GM18909 (cell line): ENCODE measurements at regions not wholly inside any gene's neighbourhood (a gene's known extent, or its start where the extent isn't known, plus 50 kb on each side); places are given as distances from the start of the nearest gene placed in this dataset.
A peak's percentile ranks its signal among the peaks of the same experiment; 100 is the strongest.
"Not testable (repeated sequence)": the region's sequence is repeated elsewhere in the genome, so short reads cannot be mapped to it uniquely, and the experiment has no call there.

Experiments
- ATAC-seq: cut with Tn5 transposase; IDR thresholded peaks from one replicate; pipeline ENCODE4 v1.9.1; 2021; ENCODE audit warnings: mild to moderate bottlenecking; ENCODE audit not compliant: unreplicated experiment, poor library complexity

DNA sequence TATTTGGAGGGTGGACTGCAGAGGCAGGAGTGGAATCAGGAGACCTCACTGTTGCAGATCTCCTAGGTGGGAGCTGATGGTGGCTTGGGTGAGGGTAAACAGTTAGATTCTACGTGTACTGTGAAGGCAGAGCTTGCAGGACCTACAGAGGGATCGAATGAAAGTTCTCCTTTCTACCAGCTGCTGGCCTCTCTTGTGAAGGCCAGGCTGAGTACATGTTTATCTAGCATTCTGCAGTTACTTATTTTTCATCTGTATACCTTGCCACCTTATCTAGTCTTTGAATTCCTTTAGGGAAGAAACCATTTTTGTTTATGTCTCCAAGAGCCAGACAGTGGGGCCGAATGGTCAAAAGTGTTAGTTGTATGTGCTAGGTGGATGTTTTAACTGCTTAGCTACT is 57.6 kb downstream of the PTTG1 start:
- no peak for ATAC-seq

DNA sequence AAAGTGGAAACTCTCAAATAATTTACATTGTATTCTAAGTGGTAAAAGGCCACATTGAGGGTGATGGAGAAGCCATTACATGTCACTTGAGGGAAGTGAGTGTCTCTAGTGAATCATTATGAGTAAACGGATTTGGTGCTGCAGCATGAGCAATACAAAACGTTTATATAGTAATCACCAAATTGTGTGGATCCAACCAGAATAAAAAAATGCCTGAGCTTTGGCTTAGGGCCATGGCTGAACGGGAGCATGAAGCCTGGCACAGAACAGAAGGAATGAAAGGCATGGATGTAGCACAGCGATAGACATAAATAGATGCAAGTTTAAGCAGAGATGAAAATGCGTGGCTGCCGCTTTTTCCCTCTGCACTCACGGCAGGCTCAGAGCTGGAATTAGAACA is 58.3 kb downstream of the PTTG1 start:
- no peak for ATAC-seq

GRCh38 chr5:160480652-160481051 is 59.0 kb downstream of the PTTG1 start:
- no peak for ATAC-seq

- no peak for ATAC-seq
Measured at GRCh38 chr5:160484678-160485077, 63.0 kb downstream of the PTTG1 start.

- no peak for ATAC-seq
Measured at GRCh38 chr5:160485364-160485969, 63.8 kb downstream of the PTTG1 start.

DNA sequence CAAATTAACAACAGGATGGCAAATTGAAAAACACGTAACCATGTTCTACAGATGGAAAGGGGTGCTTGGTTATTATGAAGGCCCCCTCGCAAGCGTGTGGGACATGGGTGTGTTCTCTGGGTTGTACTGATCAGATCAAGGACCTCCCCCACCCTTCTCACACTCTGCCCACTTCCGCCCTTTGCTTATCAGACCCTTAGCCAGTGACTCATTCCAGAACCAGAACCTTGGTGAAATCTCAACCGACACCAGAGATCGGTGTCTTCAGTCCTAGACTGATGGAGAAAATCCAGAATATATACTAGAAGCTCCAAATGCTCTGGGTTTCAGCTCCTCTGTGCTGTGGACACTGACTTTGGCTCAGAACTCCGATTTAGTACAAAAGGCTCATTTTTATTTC is 64.9 kb downstream of the PTTG1 start:
- peak; percentile 67 for ATAC-seq

DNA sequence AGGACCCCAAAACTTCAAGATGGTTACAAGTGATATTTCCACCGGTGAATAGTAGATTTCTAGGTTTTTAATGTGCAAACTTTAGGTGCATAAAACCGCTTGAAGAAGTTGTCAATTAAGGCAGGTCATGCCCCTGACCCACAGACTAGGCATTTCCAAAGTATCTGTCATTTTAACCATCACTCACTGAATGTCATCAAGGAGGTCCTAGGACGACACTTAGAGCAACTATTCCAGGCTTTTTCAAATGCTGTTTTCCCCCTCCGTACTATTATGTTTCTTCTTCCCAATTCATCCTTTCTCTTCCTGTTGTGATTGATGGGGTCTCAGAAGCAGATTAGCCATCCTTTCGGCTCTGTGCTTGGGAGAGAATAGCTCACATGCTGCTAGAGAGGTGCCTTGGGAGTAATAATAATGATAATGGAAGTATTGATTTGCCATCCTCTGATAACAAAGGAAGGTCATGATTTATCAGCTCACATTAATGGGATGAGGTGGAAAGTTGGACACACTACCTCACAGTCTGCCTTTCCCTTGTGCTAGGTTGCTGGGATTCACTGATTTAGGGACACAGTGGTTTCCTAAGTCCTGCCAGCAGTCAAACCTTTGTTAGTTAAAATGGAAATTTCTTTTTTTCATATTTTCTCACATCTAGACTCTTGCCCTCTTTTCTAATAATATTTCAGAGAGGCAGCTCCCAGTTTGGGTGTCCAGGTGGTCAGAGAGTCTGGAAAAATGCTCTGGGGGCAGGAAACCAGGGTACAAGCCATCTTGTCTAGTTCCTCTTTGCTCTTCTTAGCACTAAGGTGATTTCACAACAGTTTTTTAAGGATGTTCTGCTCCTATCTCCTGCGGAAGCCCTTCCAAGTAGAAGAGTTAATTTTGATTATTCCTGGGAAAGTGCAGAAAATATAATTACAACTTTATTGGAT is 67.0 kb downstream of the PTTG1 start:
- no peak for ATAC-seq

DNA sequence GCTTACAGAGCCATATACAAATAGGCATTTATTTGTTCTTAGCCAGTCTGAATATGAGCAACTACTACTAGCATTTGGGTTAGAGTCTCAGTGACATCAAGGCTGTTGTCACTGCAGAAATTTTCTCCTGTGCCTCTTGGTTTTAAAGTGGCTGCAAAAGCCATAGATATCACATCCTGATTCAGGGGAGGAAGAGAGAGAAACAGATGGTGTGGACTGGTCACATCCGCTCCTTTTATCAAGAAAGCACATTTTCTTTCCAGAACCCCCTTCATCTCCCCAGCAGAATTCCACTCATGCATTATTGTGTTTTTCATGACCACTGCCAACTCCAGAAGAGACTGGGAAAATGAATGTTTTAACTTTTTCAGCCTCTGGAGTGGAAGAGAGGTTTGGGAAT is 69.8 kb downstream of the PTTG1 start:
- no peak for ATAC-seq

DNA sequence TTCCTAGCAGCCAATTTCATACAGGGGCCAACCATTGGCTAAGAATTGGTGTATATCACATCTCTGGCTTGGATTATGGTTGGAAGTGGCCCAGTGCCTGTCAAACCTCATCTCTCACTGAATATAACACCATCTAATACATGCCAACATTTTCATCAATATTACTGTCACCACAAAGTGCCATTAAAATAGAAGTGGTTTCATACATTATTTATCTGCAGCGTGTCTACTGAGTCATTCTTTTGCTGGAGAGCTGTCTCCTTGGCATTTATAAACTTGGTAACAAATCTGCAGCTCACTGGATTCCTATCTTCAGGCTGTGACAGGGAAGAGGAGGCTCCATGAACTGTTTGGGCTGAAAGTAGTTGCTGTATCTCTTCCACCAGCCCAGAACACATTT is 70.9 kb downstream of the PTTG1 start:
- ATAC-seq = no peak

GRCh38 chr5:160493806-160494338 is 72.2 kb downstream of the PTTG1 start:
- ATAC-seq = no peak

GRCh38 chr5:160494451-160494850 is 72.8 kb downstream of the PTTG1 start:
- ATAC-seq = no peak

GRCh38 chr5:160496334-160496733 is 74.7 kb downstream of the PTTG1 start:
- ATAC-seq = peak; percentile 56

GRCh38 chr5:160496784-160497183 is 75.1 kb downstream of the PTTG1 start:
- no peak for ATAC-seq

DNA sequence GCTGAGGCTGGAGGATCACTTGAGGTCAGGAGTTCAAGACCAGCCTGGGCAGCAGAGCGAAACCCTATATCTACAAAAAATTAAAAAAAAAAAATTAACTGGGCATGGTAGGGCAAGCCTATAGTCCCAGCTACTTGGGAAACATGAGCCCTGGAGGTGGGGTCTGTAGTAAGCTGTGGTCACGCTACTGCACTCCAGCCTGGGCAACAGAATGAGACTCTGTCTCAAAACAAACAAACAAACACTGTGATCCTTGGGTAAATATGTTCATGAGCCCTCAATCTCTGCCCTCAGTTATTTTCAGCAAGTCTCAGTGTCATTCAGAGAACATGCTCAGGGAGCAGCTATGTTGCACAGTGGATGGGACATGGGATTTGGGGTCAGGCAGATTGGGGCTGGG is 76.2 kb downstream of the PTTG1 start:
- ATAC-seq = no peak

GRCh38 chr5:160498441-160499043 is 76.9 kb downstream of the PTTG1 start:
- ATAC-seq = not testable (repeated sequence)

GRCh38 chr5:160500786-160501779 is 79.4 kb downstream of the PTTG1 start:
- ATAC-seq = no peak

DNA sequence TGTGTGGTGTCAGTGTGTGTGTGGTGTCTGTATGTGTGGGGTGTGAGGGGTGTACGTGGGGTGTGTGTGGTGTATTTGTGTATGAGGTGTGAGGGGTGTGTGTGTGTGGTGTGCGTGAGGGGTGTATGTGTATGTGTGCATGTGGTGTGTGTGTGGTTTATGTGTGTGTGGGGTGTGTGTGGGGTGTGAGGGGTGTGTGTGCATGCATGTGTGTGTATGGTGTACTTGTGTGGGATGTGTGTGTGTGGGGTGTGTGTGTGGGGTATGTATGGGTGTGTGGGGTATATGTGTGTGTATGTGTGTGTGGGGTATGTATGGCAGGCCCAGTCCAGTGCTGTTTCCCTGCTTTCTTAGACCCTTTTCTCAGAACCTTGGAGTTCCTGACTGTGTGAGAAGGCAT is 83.3 kb downstream of the PTTG1 start:
- no peak for ATAC-seq

DNA sequence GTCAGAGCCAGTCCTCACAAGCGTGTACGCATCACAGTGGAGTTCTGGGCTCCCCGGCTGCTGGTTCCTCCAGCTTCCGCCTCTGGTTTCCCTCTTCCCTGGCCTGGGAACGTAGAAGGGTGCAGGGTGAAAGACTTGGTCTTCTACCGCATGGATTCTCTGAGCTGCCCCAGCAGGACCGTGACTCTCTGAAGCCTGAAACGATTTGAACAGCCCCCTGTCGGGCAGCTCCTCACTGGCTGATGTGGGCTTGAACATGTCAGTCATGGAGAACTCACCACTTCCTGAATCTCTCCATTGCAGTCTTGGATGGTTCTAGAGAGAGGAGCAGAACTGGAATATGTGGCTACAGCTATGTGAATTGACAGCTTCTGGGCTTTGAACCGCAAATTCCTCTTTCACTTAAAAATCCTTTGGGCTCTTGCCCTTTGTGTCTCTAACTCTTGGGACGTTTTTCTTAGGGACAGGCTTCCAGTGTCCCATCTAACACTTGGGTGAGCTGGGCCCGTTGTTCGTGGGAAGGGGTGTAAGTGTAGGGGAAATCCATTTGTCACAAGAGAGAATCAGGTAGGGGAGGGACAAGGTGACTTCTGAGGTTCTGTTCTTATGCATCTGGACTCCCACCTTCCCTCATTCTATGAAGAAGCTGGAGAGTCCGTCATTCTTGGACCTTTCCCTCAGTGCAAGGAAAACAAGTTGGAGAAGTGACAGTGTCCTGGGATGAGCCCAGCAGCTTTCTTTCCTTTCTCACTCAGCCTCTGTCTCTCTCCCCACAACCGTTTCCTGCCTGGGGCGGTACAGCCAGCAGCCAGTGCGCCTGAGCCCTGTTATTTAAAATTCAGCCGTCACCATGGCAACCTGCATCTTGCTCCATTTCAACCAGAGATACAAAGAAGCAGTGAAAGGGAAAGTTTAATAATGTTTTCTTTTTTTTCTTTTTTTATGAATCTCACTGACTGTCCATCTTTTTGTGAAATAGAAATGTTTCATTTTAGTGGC is 84.7 kb downstream of the PTTG1 start:
- ATAC-seq = peak; percentile 88

DNA sequence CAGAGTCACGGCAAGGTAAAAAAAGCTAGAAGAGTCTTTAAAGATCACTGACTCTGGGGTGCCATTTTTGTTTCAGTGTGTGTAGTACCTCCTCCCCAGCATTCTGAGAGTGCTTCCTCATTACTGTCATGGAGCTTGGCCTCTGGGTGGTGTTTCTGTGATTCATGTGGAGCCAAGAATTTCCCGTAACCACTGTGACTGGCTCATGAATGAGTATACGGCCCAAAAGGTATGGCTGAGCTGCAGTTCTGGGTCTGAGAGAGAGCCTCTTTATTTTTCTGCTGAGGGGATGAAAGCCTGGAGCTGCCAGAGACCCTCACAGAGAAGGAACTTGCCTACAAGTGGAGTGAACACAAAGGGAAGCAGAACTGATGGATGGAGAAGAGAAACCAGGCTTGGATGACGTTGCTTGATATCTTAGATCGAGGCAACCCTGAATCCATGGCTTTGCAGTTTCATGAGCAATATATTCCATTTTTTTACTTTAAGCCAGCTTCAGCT is 85.6 kb downstream of the PTTG1 start:
- peak; percentile 28 for ATAC-seq
